H1 (cell line): ENCODE measurements at regions not wholly inside any gene's neighbourhood (a gene's known extent, or its start where the extent isn't known, plus 50 kb on each side); places are given as distances from the start of the nearest gene placed in this dataset.

Experiments
- CTCF ChIA-PET: fragments of 300-600 bp; sonication (Branson Sonifier 250); formaldehyde crosslinking; loops from one replicate; lab custom pipeline; 2021; ENCODE audit not compliant: partially characterized antibody; lab: Charles Lee
- POLR2A ChIA-PET: fragments of 300-600 bp; sonication (Branson Sonifier 250); formaldehyde crosslinking; loops from one replicate; lab custom pipeline; 2021; ENCODE audit warnings: inconsistent platforms; ENCODE audit not compliant: partially characterized antibody; lab: Charles Lee
- DNase-seq, 2 experiments: peaks; one replicate each; pipeline versions ENCODE4 v3.0.0 to v3.0.0-alpha.2; 2010 to 2022; ENCODE audit warnings: low spot score in 2 of 2, low read depth in 1 of 2, mixed read lengths in 1 of 2
- FAIRE-seq: peaks from 2 replicates; lab custom pipeline; 2011; peaks lifted over from hg19 to GRCh38; lab: Jason Lieb, UNC
- H2AFZ ChIP-seq: 2 replicates; pipeline ENCODE4 v1.8.1; 2012; ENCODE audit warnings: low read length, inconsistent platforms
- H2AK5ac ChIP-seq: 2 replicates; pipeline ENCODE4 v1.6.1; 2013; ENCODE audit warnings: low read depth, low read length
- H2BK120ac ChIP-seq: replicated peaks from 2 replicates; pipeline ENCODE3; 2013; ENCODE audit warnings: low read depth, low read length, inconsistent platforms
- H2BK12ac ChIP-seq: 2 replicates; pipeline ENCODE4 v1.6.1; 2013; ENCODE audit warnings: low read depth, low read length
- H2BK15ac ChIP-seq: 2 replicates; pipeline ENCODE4 v1.6.1; 2013; ENCODE audit warnings: low read length
- H2BK20ac ChIP-seq: 2 replicates; pipeline ENCODE4 v1.6.1; 2013; ENCODE audit warnings: low read length
- H2BK5ac ChIP-seq: 2 replicates; pipeline ENCODE4 v1.6.1; 2013; ENCODE audit warnings: low read depth, low read length
- H3K14ac ChIP-seq: 2 replicates; pipeline ENCODE4 v1.6.1; 2013; ENCODE audit warnings: inconsistent platforms; ENCODE audit not compliant: insufficient read length
- H3K18ac ChIP-seq: 2 replicates; pipeline ENCODE4 v1.6.1; 2013; ENCODE audit warnings: low read length; ENCODE audit errors: extremely low read depth
- H3K23ac ChIP-seq: 2 replicates; pipeline ENCODE4 v1.6.1; 2013; ENCODE audit warnings: inconsistent platforms; ENCODE audit not compliant: insufficient read length
- H3K23me2 ChIP-seq: 2 replicates; pipeline ENCODE4 v1.6.1; 2013; ENCODE audit warnings: low read depth, low read length
- H3K27ac ChIP-seq: 2 replicates; pipeline ENCODE4 v1.6.1; 2011; ENCODE audit warnings: low read depth, low read length, inconsistent platforms
- H3K27me3 ChIP-seq, 4 experiments: replicated peaks in 1 of 4; 1 replicate in 1 of 4; 2 replicates in 3 of 4; pipeline versions ENCODE4 v1.6.1 to v1.8.1; 2011 to 2013; ENCODE audit warnings: low read length in 3 of 4, mild to moderate bottlenecking in 3 of 4, inconsistent platforms in 2 of 4, mixed read lengths in 2 of 4, moderate library complexity in 1 of 4; ENCODE audit not compliant: control insufficient read depth in 3 of 4, insufficient read depth in 3 of 4; ENCODE audit errors: extremely low read depth in 1 of 4
- H3K36me3 ChIP-seq, 4 experiments: 2 replicates each; pipeline versions ENCODE4 v1.6.1 to v1.8.1; 2011 to 2013; ENCODE audit warnings: mild to moderate bottlenecking in 4 of 4, low read length in 3 of 4, moderate library complexity in 2 of 4, control low read depth in 1 of 4, inconsistent platforms in 1 of 4; ENCODE audit not compliant: insufficient read depth in 4 of 4, control insufficient read depth in 2 of 4
- H3K4ac ChIP-seq: replicated peaks from 2 replicates; pipeline ENCODE3; 2013; ENCODE audit warnings: low read length, low read depth, mixed read lengths, inconsistent platforms; ENCODE audit not compliant: insufficient read length
- H3K4me1 ChIP-seq, 4 experiments: replicated peaks in 1 of 4; 1 replicate in 1 of 4; 2 replicates in 3 of 4; pipeline versions ENCODE4 v1.6.1 to v1.8.1; 2011 to 2013; ENCODE audit warnings: low read length in 3 of 4, inconsistent platforms in 2 of 4, mixed read lengths in 1 of 4; ENCODE audit not compliant: insufficient read depth in 4 of 4, control insufficient read depth in 3 of 4
- H3K4me2 ChIP-seq, 2 experiments: 2 replicates each; pipeline versions ENCODE4 v1.6.1 to v1.8.1; 2011 to 2013; ENCODE audit warnings: low read depth in 2 of 2, low read length in 2 of 2, control low read depth in 1 of 2, inconsistent platforms in 1 of 2, mild to moderate bottlenecking in 1 of 2; ENCODE audit not compliant: insufficient read depth in 1 of 2
- H3K4me3 ChIP-seq, 4 experiments: fragments of 200-600, 300-600 bp in 1 of 4; sonication (generic), shearing (Covaris generic), sonication (Bioruptor Twin) in 1 of 4; 2 replicates each; pipeline versions ENCODE4 v1.5.1 to v1.8.1; 2011 to 2016; ENCODE audit warnings: low read length in 4 of 4, low read depth in 3 of 4, control low read depth in 2 of 4, inconsistent platforms in 2 of 4, mild to moderate bottlenecking in 2 of 4, mixed read lengths in 1 of 4, moderate library complexity in 1 of 4; ENCODE audit not compliant: insufficient read depth in 2 of 4; ENCODE audit errors: extremely low read depth in 1 of 4
- H3K56ac ChIP-seq: replicated peaks from 2 replicates; pipeline ENCODE3; 2013; ENCODE audit warnings: low read depth, mild to moderate bottlenecking, mixed read lengths, low read length, inconsistent platforms; ENCODE audit not compliant: insufficient read length
- H3K79me1 ChIP-seq: 2 replicates; pipeline ENCODE4 v1.6.1; 2013; ENCODE audit warnings: low read depth, low read length, control low read depth
- H3K79me2 ChIP-seq, 2 experiments: 2 replicates each; pipeline versions ENCODE4 v1.6.1 to v1.8.1; 2012 to 2013; ENCODE audit warnings: low read length in 2 of 2, mild to moderate bottlenecking in 2 of 2, inconsistent platforms in 1 of 2; ENCODE audit not compliant: insufficient read depth in 2 of 2, control insufficient read depth in 1 of 2
- H3K9ac ChIP-seq, 4 experiments: replicated peaks in 1 of 4; 1 replicate in 1 of 4; 2 replicates in 3 of 4; pipeline versions ENCODE4 v1.6.1 to v1.8.1; 2011 to 2013; ENCODE audit warnings: low read depth in 3 of 4, low read length in 3 of 4, control low read depth in 2 of 4, mild to moderate bottlenecking in 2 of 4, moderate library complexity in 2 of 4, inconsistent platforms in 1 of 4; ENCODE audit errors: extremely low read depth in 1 of 4
- H3K9me3 ChIP-seq, 2 experiments: 2 replicates each; pipeline versions ENCODE4 v1.6.1 to v1.8.1; 2012 to 2013; ENCODE audit warnings: mild to moderate bottlenecking in 2 of 2, moderate library complexity in 2 of 2, control low read depth in 1 of 2, inconsistent platforms in 1 of 2, low read depth in 1 of 2, low read length in 1 of 2, mixed read lengths in 1 of 2; ENCODE audit not compliant: insufficient read depth in 2 of 2
- H4K20me1 ChIP-seq, 2 experiments: replicated peaks in 1 of 2; 2 replicates each; pipeline versions ENCODE3 to v1.8.1; 2011 to 2013; ENCODE audit warnings: inconsistent platforms in 2 of 2, low read length in 2 of 2, mild to moderate bottlenecking in 1 of 2; ENCODE audit not compliant: insufficient read depth in 2 of 2, control insufficient read depth in 1 of 2
- H4K5ac ChIP-seq: 2 replicates; pipeline ENCODE4 v1.6.1; 2013; ENCODE audit warnings: low read length, low read depth, mixed read lengths, inconsistent platforms; ENCODE audit not compliant: insufficient read length
- H4K8ac ChIP-seq: 2 replicates; pipeline ENCODE4 v1.8.0; 2013; ENCODE audit warnings: mild to moderate bottlenecking, moderate library complexity, low read length, inconsistent platforms; ENCODE audit not compliant: insufficient read depth; ENCODE audit errors: extremely low read depth
- H4K91ac ChIP-seq: replicated peaks from 2 replicates; pipeline ENCODE3; 2013; ENCODE audit warnings: low read length, mixed read lengths, inconsistent platforms; ENCODE audit not compliant: insufficient read length
- CBX5 ChIP-seq: fragments of 300-800, 300-1000 bp; sonication (generic); IDR thresholded peaks from 2 replicates; pipeline ENCODE4 v1.7.1; 2016; ENCODE audit warnings: antibody characterized with exemption, low read length, low read depth
- EP300 ChIP-seq, 2 experiments: IDR thresholded peaks; 1 replicate in 1 of 2; 2 replicates in 1 of 2; pipeline ENCODE4 v1.6.1; 2011 to 2012; ENCODE audit warnings: low read depth in 2 of 2, low read length in 2 of 2, mild to moderate bottlenecking in 2 of 2, borderline replicate concordance in 1 of 2, inconsistent platforms in 1 of 2, moderate library complexity in 1 of 2
- GABPA ChIP-seq: IDR thresholded peaks from 2 replicates; pipeline ENCODE4 v1.6.1; 2011; ENCODE audit warnings: mild to moderate bottlenecking, low read length, moderate library complexity, borderline replicate concordance; ENCODE audit not compliant: insufficient read depth
- GTF2F1 ChIP-seq: IDR thresholded peaks from 2 replicates; pipeline ENCODE4 v1.6.1; 2012; ENCODE audit warnings: low read depth, low read length, improper control_type of control experiment, borderline replicate concordance
- POLR2A ChIP-seq, 2 experiments: IDR thresholded peaks; 1 replicate in 1 of 2; 2 replicates in 1 of 2; pipeline ENCODE4 v1.6.1; 2011; ENCODE audit warnings: low read depth in 2 of 2, low read length in 2 of 2, mild to moderate bottlenecking in 2 of 2; ENCODE audit errors: control extremely low read depth in 1 of 2
- RNF2 ChIP-seq: fragments of 200-900, 300-1000 bp; sonication (generic); IDR thresholded peaks from 2 replicates; pipeline ENCODE4 v1.7.1; 2016; ENCODE audit warnings: borderline replicate concordance, low read depth, mild to moderate bottlenecking, antibody characterized with exemption, low read length; ENCODE audit not compliant: poor library complexity, severe bottlenecking; ENCODE audit errors: missing control alignments
- SAP30 ChIP-seq: fragments of 300-600 bp; sonication (generic); IDR thresholded peaks from 2 replicates; pipeline ENCODE4 v1.7.1; 2012; ENCODE audit warnings: low read length, moderate library complexity, mild to moderate bottlenecking, inconsistent platforms; ENCODE audit not compliant: insufficient read depth, insufficient replicate concordance
- SIRT6 ChIP-seq: IDR thresholded peaks from one replicate; pipeline ENCODE4 v1.7.1; 2012; ENCODE audit warnings: low read length, inconsistent platforms
- SP2 ChIP-seq: IDR thresholded peaks from 2 replicates; pipeline ENCODE4 v1.6.1; 2012; ENCODE audit warnings: mild to moderate bottlenecking, low read length, inconsistent platforms
- TAF7 ChIP-seq: optimal IDR thresholded peaks from 2 replicates; pipeline ENCODE3; 2011; ENCODE audit warnings: low read depth, mild to moderate bottlenecking, inconsistent platforms, low read length, moderate library complexity, borderline replicate concordance
- TCF12 ChIP-seq: IDR thresholded peaks from 2 replicates; pipeline ENCODE4 v1.6.1; 2011; ENCODE audit warnings: low read depth, mild to moderate bottlenecking, low read length
- WGBS, 2 experiments: shearing (Covaris generic) in 1 of 2; methylation state at CpG; one replicate each; pipeline versions ENCODE4 v1.1.6 to v1.1.7; 2013 to 2015; ENCODE audit warnings: low lambda C conversion rate in 2 of 2, mixed read lengths in 2 of 2, inconsistent platforms in 1 of 2, low coverage in 1 of 2, missing lambda C conversion rate in 1 of 2; ENCODE audit not compliant: insufficient replicate concordance in 2 of 2, insufficient coverage in 1 of 2, insufficient read length in 1 of 2; ENCODE audit errors: extremely low coverage in 1 of 2, missing lambda C conversion rate in 1 of 2; 5-methylcytosine and 5-hydroxymethylcytosine counted together
- TF ChIP-seq, protein P1 (sequence below), 3 experiments: IDR thresholded peaks; 1 replicate in 2 of 3; 2 replicates in 1 of 3; pipeline versions ENCODE4 v1.5.1 to v1.6.1; 2011; ENCODE audit warnings: low read length in 3 of 3, mild to moderate bottlenecking in 3 of 3, inconsistent platforms in 2 of 3, low read depth in 1 of 3, moderate library complexity in 1 of 3; ENCODE audit not compliant: insufficient read depth in 1 of 3; ENCODE audit errors: control extremely low read depth in 1 of 3

DNA sequence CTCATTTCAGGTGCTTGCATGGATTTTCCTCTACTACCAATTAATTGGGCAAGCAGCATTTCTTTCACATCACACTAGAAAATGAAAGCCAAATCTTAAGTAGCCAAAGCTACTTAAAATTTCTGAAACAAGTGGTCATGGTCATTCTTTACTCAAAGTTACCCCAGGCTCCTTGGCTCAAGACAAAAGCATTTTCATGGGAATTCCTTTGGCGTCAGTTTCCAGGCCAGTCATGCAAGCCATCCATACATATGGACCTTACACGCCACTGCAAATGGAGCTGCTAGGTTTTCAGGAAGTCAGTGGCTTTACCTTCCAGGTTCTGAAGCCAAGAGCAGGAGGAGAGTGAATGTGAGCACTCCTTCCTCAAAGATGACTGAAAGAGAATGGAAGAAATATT lies 83.7 kb upstream of the IL12A start:
- 85% methylated on average over 2 of the region's 2 CpGs; no CpG with 5 or more reads in 1 of the 2 experiments for WGBS, 2 experiments
- ChIA-PET POLR2A (no interaction called here), CTCF (interaction anchor here (1.2 to 3.1 kb wide), 3 partner anchors 19 to 101 kb away, joined by 3 to 10 read pairs (median 9); no protein-coding TSS in a partner anchor)
- Histone ChIP-seq H3K27me3 (no peaks in the 10 kb centered on the region), H4K8ac (no peak overlapping the region), H2BK20ac (no peak overlapping the region), H3K27ac (no peak overlapping the region), H3K9me3 (no peaks in the 10 kb centered on the region), H3K79me2 (no peaks in the 10 kb centered on the region), H3K23ac (no peak overlapping the region), H4K20me1 (no peaks in the 10 kb centered on the region), H4K91ac (no peak overlapping the region), H3K9ac (no peak overlapping the region), H2BK120ac (no peak overlapping the region), H3K23me2 (no peaks in the 10 kb centered on the region; the same call in 1 of the 2 replicates), H3K14ac (no peak overlapping the region), H3K4me3 (no peak overlapping the region), H2AFZ (no peak overlapping the region), H3K18ac (no peak overlapping the region), H3K4me2 (no peak overlapping the region), H2BK15ac (no peak overlapping the region), H2AK5ac (no peak overlapping the region), H2BK12ac (no peak overlapping the region), H4K5ac (no peak overlapping the region), H3K36me3 (no peaks in the 10 kb centered on the region), H3K4ac (no peak overlapping the region), H3K56ac (no peak overlapping the region), H2BK5ac (no peak overlapping the region), H3K79me1 (no peaks in the 10 kb centered on the region), H3K4me1 (no peaks in the 10 kb centered on the region; a peak in 1 of 7 replicates)
- DNase-seq (no peak), FAIRE-seq (no peak)
- TF ChIP-seq EP300 (IDR thresholded peaks at IDR 0.05; ENCODE audit: borderline replicate concordance in 1 of 2, low read depth in 2 of 2, low read length in 2 of 2), result no peak
- TF ChIP-seq SAP30, result no peak
- TF ChIP-seq GTF2F1, result no peak
- no peak for TF ChIP-seq SP2
- no peak for TF ChIP-seq GABPA
- TF ChIP-seq CBX5, result no peak
- no peak for TF ChIP-seq RNF2
- TF ChIP-seq SIRT6, result no peak
- TF ChIP-seq POLR2A (IDR thresholded peaks at IDR 0.05; ENCODE audit: control extremely low read depth in 1 of 2, low read depth in 2 of 2, low read length in 2 of 2), result no peak
- no peak for TF ChIP-seq TCF12
- TF ChIP-seq, protein P1, sequence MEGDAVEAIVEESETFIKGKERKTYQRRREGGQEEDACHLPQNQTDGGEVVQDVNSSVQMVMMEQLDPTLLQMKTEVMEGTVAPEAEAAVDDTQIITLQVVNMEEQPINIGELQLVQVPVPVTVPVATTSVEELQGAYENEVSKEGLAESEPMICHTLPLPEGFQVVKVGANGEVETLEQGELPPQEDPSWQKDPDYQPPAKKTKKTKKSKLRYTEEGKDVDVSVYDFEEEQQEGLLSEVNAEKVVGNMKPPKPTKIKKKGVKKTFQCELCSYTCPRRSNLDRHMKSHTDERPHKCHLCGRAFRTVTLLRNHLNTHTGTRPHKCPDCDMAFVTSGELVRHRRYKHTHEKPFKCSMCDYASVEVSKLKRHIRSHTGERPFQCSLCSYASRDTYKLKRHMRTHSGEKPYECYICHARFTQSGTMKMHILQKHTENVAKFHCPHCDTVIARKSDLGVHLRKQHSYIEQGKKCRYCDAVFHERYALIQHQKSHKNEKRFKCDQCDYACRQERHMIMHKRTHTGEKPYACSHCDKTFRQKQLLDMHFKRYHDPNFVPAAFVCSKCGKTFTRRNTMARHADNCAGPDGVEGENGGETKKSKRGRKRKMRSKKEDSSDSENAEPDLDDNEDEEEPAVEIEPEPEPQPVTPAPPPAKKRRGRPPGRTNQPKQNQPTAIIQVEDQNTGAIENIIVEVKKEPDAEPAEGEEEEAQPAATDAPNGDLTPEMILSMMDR (IDR thresholded peaks at IDR 0.05; ENCODE audit: control extremely low read depth in 1 of 3, insufficient read depth in 1 of 3, low read depth in 1 of 3, low read length in 3 of 3), result no peak
- TF ChIP-seq TAF7, result no peak
